Loucy (cell line): ENCODE measurements at regions not wholly inside any gene's neighbourhood (a gene's known extent, or its start where the extent isn't known, plus 50 kb on each side); places are given as distances from the start of the nearest gene placed in this dataset.
"Not testable (repeated sequence)": the region's sequence is repeated elsewhere in the genome, so short reads cannot be mapped to it uniquely, and the experiment has no call there.

Experiments used
- H2AFZ ChIP-seq: fragments of 200-600 bp; sonication (generic); 2 replicates; pipeline ENCODE4 v1.6.0; 2016; ENCODE audit warnings: antibody characterized with exemption, mild to moderate bottlenecking, low read length, moderate library complexity
- H3F3A ChIP-seq: fragments of 200-600 bp; 2 replicates; pipeline ENCODE4 v1.6.0; 2016; ENCODE audit warnings: antibody characterized with exemption, low read depth, mild to moderate bottlenecking
- H3K27me3 ChIP-seq: fragments of 200-600 bp; sonication (generic); 2 replicates; pipeline ENCODE4 v1.6.1; 2014; ENCODE audit warnings: low read length, mild to moderate bottlenecking; ENCODE audit not compliant: insufficient read depth, poor library complexity, severe bottlenecking
- H3K36me3 ChIP-seq: fragments of 200-600 bp; sonication (generic); 2 replicates; pipeline ENCODE4 v1.6.1; 2016; ENCODE audit warnings: low read length; ENCODE audit not compliant: insufficient read depth
- H3K4me1 ChIP-seq: fragments of 200-600 bp; sonication (generic); 2 replicates; pipeline ENCODE4 v1.5.1; 2014; ENCODE audit warnings: low read length, mild to moderate bottlenecking; ENCODE audit not compliant: insufficient read depth, poor library complexity, severe bottlenecking
- H3K4me2 ChIP-seq: fragments of 200-600 bp; sonication (generic); 2 replicates; pipeline ENCODE4 v1.6.0; 2014; ENCODE audit warnings: antibody characterized with exemption, low read length, low read depth, mild to moderate bottlenecking; ENCODE audit not compliant: poor library complexity, severe bottlenecking
- H3K4me3 ChIP-seq: fragments of 200-600 bp; sonication (generic); 2 replicates; pipeline ENCODE4 v1.5.1; 2014; ENCODE audit warnings: low read length, mild to moderate bottlenecking, mixed read lengths; ENCODE audit not compliant: poor library complexity, severe bottlenecking
- H3K79me2 ChIP-seq: fragments of 200-600 bp; sonication (generic); 2 replicates; pipeline ENCODE4 v1.6.1; 2014; ENCODE audit warnings: low read length; ENCODE audit not compliant: insufficient read depth
- H3K9ac ChIP-seq: fragments of 200-600 bp; sonication (generic); 2 replicates; pipeline ENCODE4 v1.6.0; 2014; ENCODE audit warnings: mild to moderate bottlenecking, low read depth, low read length, moderate library complexity; ENCODE audit not compliant: poor library complexity, severe bottlenecking
- H3K9me2 ChIP-seq: fragments of 200-600 bp; sonication (generic); replicated peaks from 2 replicates; pipeline ENCODE4 v1.6.1; 2016; ENCODE audit warnings: low read depth, low read length, mixed read lengths
- H3K9me3 ChIP-seq: fragments of 200-600 bp; sonication (generic); 2 replicates; pipeline ENCODE4 v1.6.1; 2014; ENCODE audit warnings: mild to moderate bottlenecking, antibody characterized with exemption, low read length, low read depth; ENCODE audit not compliant: insufficient read depth
- H4K20me1 ChIP-seq: fragments of 200-600 bp; sonication (generic); 2 replicates; pipeline ENCODE4 v1.6.0; 2014; ENCODE audit warnings: antibody characterized with exemption, low read length, mild to moderate bottlenecking; ENCODE audit not compliant: insufficient read depth, poor library complexity, severe bottlenecking
- EZH2phosphoT487 ChIP-seq: fragments of 200-600 bp; IDR thresholded peaks from 2 replicates; pipeline ENCODE4 v1.6.1; 2018; ENCODE audit warnings: antibody characterized with exemption, mild to moderate bottlenecking, moderate library complexity, borderline replicate concordance
- TF ChIP-seq, protein P1 (sequence below): fragments of 200-600 bp; sonication (generic); conservative IDR thresholded peaks from 2 replicates; pipeline ENCODE4 v1.5.1; 2014; ENCODE audit warnings: mild to moderate bottlenecking, antibody characterized with exemption, low read length

DNA sequence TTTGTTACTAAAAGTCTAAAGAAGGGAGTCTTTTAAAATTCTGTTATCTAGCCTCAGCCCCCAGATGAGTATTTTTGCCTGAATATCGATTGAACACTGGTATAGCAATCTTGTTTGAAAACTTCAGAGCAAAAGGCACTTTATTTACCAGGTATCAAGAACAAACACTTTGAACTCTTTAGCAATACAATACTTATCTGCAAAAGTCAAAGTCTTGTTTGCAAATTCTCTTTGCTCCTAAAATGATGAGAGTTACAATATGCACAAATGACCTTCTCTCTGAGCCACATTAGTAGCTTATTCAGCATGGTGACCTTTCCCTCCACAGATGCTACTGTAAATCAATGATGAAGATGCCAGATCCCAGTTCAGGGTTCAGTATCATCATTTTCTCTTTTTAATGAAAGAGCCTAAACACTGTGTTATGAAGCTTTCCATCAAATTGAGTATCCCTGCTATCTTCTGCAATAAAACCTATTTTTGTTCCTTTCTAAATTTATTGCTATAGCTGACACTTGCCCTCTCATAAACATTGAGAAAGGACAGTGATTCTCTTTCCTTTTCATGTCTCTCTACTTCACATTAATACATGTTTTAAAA lies 752.7 kb upstream of the MGAT4C start:
- TF ChIP-seq, protein P1, sequence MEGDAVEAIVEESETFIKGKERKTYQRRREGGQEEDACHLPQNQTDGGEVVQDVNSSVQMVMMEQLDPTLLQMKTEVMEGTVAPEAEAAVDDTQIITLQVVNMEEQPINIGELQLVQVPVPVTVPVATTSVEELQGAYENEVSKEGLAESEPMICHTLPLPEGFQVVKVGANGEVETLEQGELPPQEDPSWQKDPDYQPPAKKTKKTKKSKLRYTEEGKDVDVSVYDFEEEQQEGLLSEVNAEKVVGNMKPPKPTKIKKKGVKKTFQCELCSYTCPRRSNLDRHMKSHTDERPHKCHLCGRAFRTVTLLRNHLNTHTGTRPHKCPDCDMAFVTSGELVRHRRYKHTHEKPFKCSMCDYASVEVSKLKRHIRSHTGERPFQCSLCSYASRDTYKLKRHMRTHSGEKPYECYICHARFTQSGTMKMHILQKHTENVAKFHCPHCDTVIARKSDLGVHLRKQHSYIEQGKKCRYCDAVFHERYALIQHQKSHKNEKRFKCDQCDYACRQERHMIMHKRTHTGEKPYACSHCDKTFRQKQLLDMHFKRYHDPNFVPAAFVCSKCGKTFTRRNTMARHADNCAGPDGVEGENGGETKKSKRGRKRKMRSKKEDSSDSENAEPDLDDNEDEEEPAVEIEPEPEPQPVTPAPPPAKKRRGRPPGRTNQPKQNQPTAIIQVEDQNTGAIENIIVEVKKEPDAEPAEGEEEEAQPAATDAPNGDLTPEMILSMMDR, result no peak
- no peak for TF ChIP-seq EZH2phosphoT487
- no peaks in the 10 kb centered on the region for H3K4me1 ChIP-seq

DNA sequence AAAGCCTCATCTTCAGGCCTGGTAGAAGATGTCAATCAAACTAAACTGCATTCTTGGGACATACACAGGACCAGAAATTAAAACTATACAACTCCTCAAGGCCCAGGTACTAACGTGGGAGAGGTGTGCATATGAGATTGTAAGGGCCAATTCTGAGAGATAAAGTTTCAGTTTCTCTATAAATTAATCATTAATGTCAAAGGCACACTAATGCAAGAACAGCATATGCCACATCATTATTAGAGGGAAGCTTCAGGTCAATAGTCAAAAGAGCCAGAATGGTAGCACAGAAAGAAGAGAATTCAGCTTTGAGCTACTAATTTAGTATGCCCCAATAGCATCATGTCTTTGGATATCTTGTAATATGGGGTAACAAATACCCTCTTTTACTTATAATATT lies 744.9 kb upstream of the MGAT4C start:
- Histone ChIP-seq H3F3A (no peaks in the 10 kb centered on the region), H3K9me3 (no peaks in the 10 kb centered on the region), H2AFZ (no peak overlapping the region), H3K36me3 (no peaks in the 10 kb centered on the region), H3K9ac (no peak overlapping the region), H3K79me2 (no peaks in the 10 kb centered on the region), H3K9me2 (no peaks in the 10 kb centered on the region), H3K4me3 (no peak overlapping the region), H3K4me2 (no peak overlapping the region), H3K27me3 (no peaks in the 10 kb centered on the region), H3K4me1 (no peaks in the 10 kb centered on the region), H4K20me1 (no peaks in the 10 kb centered on the region)
- TF ChIP-seq EZH2phosphoT487, result no peak
- TF ChIP-seq, protein P1, result no peak

More for the DNA sequence above, 752.7 kb upstream of the MGAT4C start:
- Histone ChIP-seq H3K27me3 (no peaks in the 10 kb centered on the region), H3K9me2 (no peaks in the 10 kb centered on the region), H3K79me2 (no peaks in the 10 kb centered on the region), H4K20me1 (no peaks in the 10 kb centered on the region), H3K36me3 (no peaks in the 10 kb centered on the region), H3K9me3 (no peaks in the 10 kb centered on the region), H3F3A (no peaks in the 10 kb centered on the region), H3K9ac (no peak overlapping the region), H2AFZ (no peak overlapping the region), H3K4me3 (no peak overlapping the region), H3K4me2 (no peak overlapping the region)

DNA sequence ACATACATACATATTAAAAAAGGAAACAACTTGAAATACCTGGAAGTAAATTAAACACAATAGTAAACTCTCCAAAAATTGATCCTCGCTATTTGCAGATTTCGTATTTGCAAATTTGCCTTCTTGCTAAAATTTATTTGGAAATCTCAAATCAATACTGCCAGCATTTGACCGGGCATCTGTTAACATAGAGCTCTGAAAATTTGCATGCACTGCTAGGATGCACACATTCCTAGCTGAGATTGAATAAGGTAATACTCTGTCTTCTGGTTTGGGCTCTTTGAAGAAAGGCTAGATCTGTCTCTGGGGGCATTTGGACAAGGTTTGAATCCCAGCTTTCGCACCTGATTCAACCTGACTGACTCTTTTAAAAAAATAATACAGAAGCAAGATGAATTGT lies 729.1 kb upstream of the MGAT4C start:
- Histone ChIP-seq H3K36me3 (no peaks in the 10 kb centered on the region), H3F3A (no peaks in the 10 kb centered on the region), H3K4me3 (no peak overlapping the region), H3K9ac (no peak overlapping the region), H3K27me3 (no peaks in the 10 kb centered on the region), H3K9me3 (no peaks in the 10 kb centered on the region), H3K9me2 (no peaks in the 10 kb centered on the region), H2AFZ (no peak overlapping the region), H3K4me1 (no peaks in the 10 kb centered on the region), H3K79me2 (no peaks in the 10 kb centered on the region), H3K4me2 (no peak overlapping the region), H4K20me1 (no peaks in the 10 kb centered on the region)
- no peak for TF ChIP-seq EZH2phosphoT487
- TF ChIP-seq, protein P1, result no peak

DNA sequence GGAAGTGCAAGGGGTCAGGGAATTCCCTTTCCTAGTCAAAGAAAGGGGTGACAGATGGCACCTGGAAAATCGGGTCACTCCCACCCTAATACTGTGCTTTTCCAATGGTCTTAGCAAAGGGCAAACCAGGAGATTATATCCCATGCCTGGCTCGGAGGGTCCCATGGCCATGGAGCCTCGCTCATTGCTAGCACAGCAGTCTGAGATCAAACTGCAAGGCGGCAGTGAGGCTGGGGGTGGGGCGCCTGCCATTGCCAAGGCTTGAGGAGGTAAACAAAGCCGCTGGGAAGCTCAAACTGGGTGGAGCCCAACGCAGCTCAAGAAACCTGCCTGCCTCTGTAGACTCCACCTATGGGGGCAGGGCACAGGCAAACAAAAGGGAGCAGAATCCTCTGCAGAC lies 714.4 kb upstream of the MGAT4C start:
- H3K79me2 ChIP-seq, H3K9me3 ChIP-seq, H4K20me1 ChIP-seq, H3K27me3 ChIP-seq, H3K4me2 ChIP-seq, H3K4me1 ChIP-seq, H3K36me3 ChIP-seq, H3F3A ChIP-seq, H3K9me2 ChIP-seq, H3K4me3 ChIP-seq, H3K9ac ChIP-seq, H2AFZ ChIP-seq: not testable (repeated sequence)
